ENCODE measurements at regions not wholly inside any gene's neighbourhood (a gene's known extent, or its start where the extent isn't known, plus 50 kb on each side); places are given as distances from the start of the nearest gene placed in this dataset.
"Not testable (repeated sequence)": the region's sequence is repeated elsewhere in the genome, so short reads cannot be mapped to it uniquely, and the experiment has no call there.

GRCh38 chr5:99470636-99471035, 541.8 kb upstream of the CHD1 start:
- not testable (repeated sequence) for H3K4ac ChIP-seq (ENCODE audit: low read depth, low read length); H2BK5ac ChIP-seq (ENCODE audit: insufficient read length, low read length); H3K4me3 Mint-ChIP-seq; DNase-seq; H3K27me3 Mint-ChIP-seq (ENCODE audit: low read depth); H4K8ac ChIP-seq (replicated peaks; ENCODE audit: insufficient read length, low read depth, low read length); H3K79me2 ChIP-seq (ENCODE audit: insufficient read depth, low read length); H3K27ac Mint-ChIP-seq; H3K27me3 ChIP-seq (ENCODE audit: insufficient read depth, low read length); H3K9ac ChIP-seq (ENCODE audit: extremely low read depth, insufficient read length, low read length); H3K27ac ChIP-seq (ENCODE audit: insufficient read length, low read depth, low read length); H3K4me1 ChIP-seq (ENCODE audit: insufficient read depth, low read length); H2BK120ac ChIP-seq (ENCODE audit: low read depth, low read length, poor library complexity, severe bottlenecking); H4K20me1 ChIP-seq (ENCODE audit: control insufficient read depth, insufficient read depth, insufficient read length); H2BK20ac ChIP-seq (ENCODE audit: low read depth, low read length, poor library complexity, severe bottlenecking); H3K23me2 ChIP-seq (ENCODE audit: insufficient read length, low read depth, low read length, poor library complexity, severe bottlenecking); H3K18ac ChIP-seq (ENCODE audit: insufficient read length, low read depth, low read length); H3T11ph ChIP-seq (ENCODE audit: low read length); H3K36me3 Mint-ChIP-seq (ENCODE audit: insufficient read depth in 1 of 3, low read depth in 3 of 3); H3K56ac ChIP-seq (ENCODE audit: insufficient read length, low read depth, low read length); H4K91ac ChIP-seq (ENCODE audit: insufficient read length, low read depth, low read length); H3K79me1 ChIP-seq (ENCODE audit: insufficient read depth, low read depth, low read length, poor library complexity, severe bottlenecking); H2AFZ ChIP-seq (ENCODE audit: low read length); H3K9me3 Mint-ChIP-seq; H2BK12ac ChIP-seq (ENCODE audit: insufficient read length, low read depth, low read length); H3K4me2 ChIP-seq (ENCODE audit: insufficient read depth, insufficient read length, low read length); H3K14ac ChIP-seq (ENCODE audit: insufficient read depth, low read length); H3K23ac ChIP-seq (ENCODE audit: insufficient read length, low read depth, low read length); H4K5ac ChIP-seq (ENCODE audit: insufficient read length, low read depth, low read length); H3K9me3 ChIP-seq (ENCODE audit: control insufficient read depth, low read depth, low read length); H2BK15ac ChIP-seq (ENCODE audit: low read depth, low read length); H3K4me1 Mint-ChIP-seq; H2AK5ac ChIP-seq (ENCODE audit: insufficient read length, low read length)
- WGBS (ENCODE audit: extremely low coverage, insufficient read length, low lambda C conversion rate): no CpG with 5 or more reads among the region's 3 CpGs
